B cell (primary cell): ENCODE measurements at regions not wholly inside any gene's neighbourhood (a gene's known extent, or its start where the extent isn't known, plus 50 kb on each side); places are given as distances from the start of the nearest gene placed in this dataset.

Experiments used
- ATAC-seq: fragments of 200-7000 bp; cut with Tn5 transposase; one replicate; pipeline ENCODE4 v1.10.0; 2021; ENCODE audit warnings: low read depth, mild to moderate bottlenecking, moderate number of reproducible peaks, moderate library complexity
- CTCF ChIA-PET: fragments of 350-600 bp; sonication (Branson Sonifier 250); formaldehyde crosslinking; loops from one replicate; lab custom pipeline; 2021; ENCODE audit warnings: antibody characterized with exemption, inconsistent platforms; lab: Charles Lee
- POLR2A ChIA-PET: fragments of 350-600 bp; sonication (Branson Sonifier 250); formaldehyde crosslinking; loops from one replicate; lab custom pipeline; 2021; ENCODE audit warnings: antibody characterized with exemption; lab: Charles Lee
- DNase-seq: peaks from one replicate; pipeline ENCODE4 v3.0.0; 2013
- H2AFZ ChIP-seq: 2 replicates; pipeline ENCODE4 v1.6.1; 2012; ENCODE audit warnings: mild to moderate bottlenecking, low read depth, low read length; ENCODE audit not compliant: insufficient read depth, poor library complexity, severe bottlenecking
- H3K27ac ChIP-seq, 2 donors: 1 replicate in 1 of 2; 2 replicates in 1 of 2; pipeline ENCODE4 v1.5.1; 2012 to 2013; ENCODE audit warnings: low read length in 2 of 2, mild to moderate bottlenecking in 2 of 2, moderate library complexity in 1 of 2
- H3K27me3 ChIP-seq, 4 experiments: fragments of 200-600 bp in 1 of 4; sonication (generic) in 1 of 4; replicated peaks in 1 of 4; 1 replicate in 2 of 4; 2 replicates in 2 of 4; pipeline versions ENCODE4 v1.6.1 to v1.7.0; 2013 to 2016; ENCODE audit warnings: low read length in 3 of 4, mild to moderate bottlenecking in 2 of 4, mixed read lengths in 1 of 4, moderate library complexity in 1 of 4; ENCODE audit not compliant: insufficient read depth in 4 of 4, control insufficient read depth in 3 of 4; ENCODE audit errors: control extremely low read depth in 1 of 4
- H3K36me3 ChIP-seq, 2 experiments: replicated peaks in 1 of 2; 1 replicate in 1 of 2; 2 replicates in 1 of 2; pipeline versions ENCODE4 v1.6.1 to v1.7.1; 2013; ENCODE audit warnings: low read length in 1 of 2; ENCODE audit not compliant: insufficient read depth in 2 of 2, control insufficient read depth in 1 of 2; ENCODE audit errors: control extremely low read depth in 1 of 2, extremely low read depth in 1 of 2
- H3K4me1 ChIP-seq, 2 donors: fragments of 200-600 bp in 1 of 2; sonication (generic) in 1 of 2; 1 replicate in 1 of 2; 2 replicates in 1 of 2; pipeline versions ENCODE4 v1.5.1 to v1.6.1; 2013 to 2017; ENCODE audit warnings: low read length in 2 of 2; ENCODE audit not compliant: control insufficient read depth in 2 of 2, insufficient read depth in 2 of 2
- H3K4me2 ChIP-seq: replicated peaks from 2 replicates; pipeline ENCODE3; 2012; ENCODE audit warnings: mild to moderate bottlenecking, low read depth, low read length; ENCODE audit not compliant: poor library complexity, severe bottlenecking
- H3K4me3 ChIP-seq, 5 experiments: fragments of 200-600 bp in 1 of 5; sonication (generic) in 1 of 5; 1 replicate in 3 of 5; 2 replicates in 2 of 5; pipeline versions ENCODE4 v1.5.1 to v1.7.0; 2011 to 2016; ENCODE audit warnings: low read length in 4 of 5, mild to moderate bottlenecking in 4 of 5, low read depth in 2 of 5, control low read depth in 1 of 5, moderate library complexity in 1 of 5; ENCODE audit not compliant: insufficient read depth in 1 of 5; ENCODE audit errors: control extremely low read depth in 1 of 5, extremely low read depth in 1 of 5
- H3K79me2 ChIP-seq: fragments of 200-600 bp; sonication (generic); one replicate; pipeline ENCODE4 v1.6.0; 2016; ENCODE audit warnings: low read length; ENCODE audit not compliant: control insufficient read depth, insufficient read depth
- H3K9ac ChIP-seq: fragments of 200-600 bp; sonication (generic); 2 replicates; pipeline ENCODE4 v1.6.1; 2017; ENCODE audit warnings: mild to moderate bottlenecking, low read length, moderate library complexity
- H3K9me3 ChIP-seq, 3 donors: one replicate each; pipeline versions ENCODE4 v1.6.1 to v1.7.1; 2013; ENCODE audit warnings: low read length in 2 of 3; ENCODE audit not compliant: control insufficient read depth in 2 of 3, insufficient read depth in 1 of 3; ENCODE audit errors: control extremely low read depth in 1 of 3
- H4K20me1 ChIP-seq: 2 replicates; pipeline ENCODE4 v1.6.0; 2012; ENCODE audit warnings: mild to moderate bottlenecking, low read length; ENCODE audit not compliant: insufficient read depth, control insufficient read depth, poor library complexity, severe bottlenecking
- H3K27ac Mint-ChIP-seq: one replicate; pipeline ENCODE4 v1.8.0; 2021; ENCODE audit warnings: mixed read lengths
- H3K27me3 Mint-ChIP-seq: one replicate; pipeline ENCODE4 v1.8.0; 2021; ENCODE audit warnings: mixed read lengths
- H3K4me1 Mint-ChIP-seq: one replicate; pipeline ENCODE4 v1.8.0; 2021; ENCODE audit warnings: mixed read lengths
- H3K4me3 Mint-ChIP-seq: one replicate; pipeline ENCODE4 v1.8.0; 2021; ENCODE audit warnings: mixed read lengths
- H3K9me3 Mint-ChIP-seq: one replicate; pipeline ENCODE4 v1.8.0; 2022; ENCODE audit warnings: mixed read lengths; ENCODE audit not compliant: insufficient read depth
- CTCF ChIP-seq: fragments of 200-600 bp; IDR thresholded peaks from one replicate; pipeline ENCODE4 v1.8.0; 2022; ENCODE audit warnings: antibody characterized with exemption, mild to moderate bottlenecking
- EZH2 ChIP-seq: IDR thresholded peaks from 2 replicates; pipeline ENCODE4 v1.6.1; 2012; ENCODE audit warnings: borderline replicate concordance, low read depth, mild to moderate bottlenecking, moderate library complexity, low read length; ENCODE audit not compliant: insufficient read depth, poor library complexity, severe bottlenecking
- WGBS: methylation state at CpG from one replicate; pipeline ENCODE4 v1.1.5; 2013; ENCODE audit warnings: missing lambda C conversion rate; ENCODE audit not compliant: insufficient coverage; 5-methylcytosine and 5-hydroxymethylcytosine counted together
- intact Hi-C: fragments of 100-400 bp; cut with micrococcal nuclease; formaldehyde crosslinking; loops from one replicate; pipeline ENCODE4 v1.10.0; 2022

- Histone ChIP-seq H3K79me2 (no peaks in the 10 kb centered on the region), H2AFZ (no peak overlapping the region), H3K9me3 (peaks cover 0 to 7% (median 0%) of the 10 kb centered on the region in 3 donors), H4K20me1 (no peaks in the 10 kb centered on the region), H3K4me1 (no peaks in the 10 kb centered on the region), H3K4me2 (no peak overlapping the region), H3K4me3 (no peak overlapping the region), H3K36me3 (no peaks in the 10 kb centered on the region), H3K27ac (no peak overlapping the region), H3K27me3 (no peaks in the 10 kb centered on the region), H3K9ac (no peak overlapping the region)
- DNase-seq (no peak), ATAC-seq (no peak)
- no peak for TF ChIP-seq CTCF
- no peak for TF ChIP-seq EZH2
- no peak overlapping the region for H3K4me3 Mint-ChIP-seq
- CTCF ChIA-PET, result no interaction called here
- no peaks in the 10 kb centered on the region for H3K4me1 Mint-ChIP-seq
- no peaks in the 10 kb centered on the region for H3K27me3 Mint-ChIP-seq
- intact Hi-C loops, result no loop called here
- H3K9me3 Mint-ChIP-seq, result no peaks in the 10 kb centered on the region
- no peak overlapping the region for H3K27ac Mint-ChIP-seq
- WGBS, result no CpG with 5 or more reads among the region's 2 CpGs
- POLR2A ChIA-PET, result no interaction called here
Observed at GRCh38 chrX:113400193-113400704, 559.6 kb upstream of the AMOT start.

- Histone ChIP-seq H3K9me3 (peaks cover 0 to 7% (median 0%) of the 10 kb centered on the region in 3 donors), H2AFZ (no peak overlapping the region), H3K79me2 (no peaks in the 10 kb centered on the region), H3K9ac (no peak overlapping the region), H3K4me2 (no peak overlapping the region), H3K4me3 (no peak overlapping the region), H3K36me3 (no peaks in the 10 kb centered on the region), H3K27me3 (no peaks in the 10 kb centered on the region), H3K4me1 (no peaks in the 10 kb centered on the region), H3K27ac (no peak overlapping the region), H4K20me1 (no peaks in the 10 kb centered on the region)
- no peaks in the 10 kb centered on the region for H3K9me3 Mint-ChIP-seq
- WGBS, result no CpG with 5 or more reads among the region's 5 CpGs
- CTCF ChIA-PET, result no interaction called here
- intact Hi-C loops, result no loop called here
- no peaks in the 10 kb centered on the region for H3K4me1 Mint-ChIP-seq
- TF ChIP-seq CTCF, result no peak
- TF ChIP-seq EZH2, result no peak
- no peaks in the 10 kb centered on the region for H3K27me3 Mint-ChIP-seq
- no peak for DNase-seq
- no peak overlapping the region for H3K27ac Mint-ChIP-seq
- ATAC-seq, result no peak
- POLR2A ChIA-PET, result no interaction called here
- H3K4me3 Mint-ChIP-seq, result no peak overlapping the region
Observed at GRCh38 chrX:113399506-113400192, 559.0 kb upstream of the AMOT start.
